ENCODE measurements at regions not wholly inside any gene's neighbourhood (a gene's known extent, or its start where the extent isn't known, plus 50 kb on each side); places are given as distances from the start of the nearest gene placed in this dataset.

GRCh38 chrX:93593966-93594365, 79.4 kb downstream of the NAP1L3 start (continued):
- TF ChIP-seq CTCF (IDR thresholded peaks at IDR 0.05; ENCODE audit: control extremely low read depth in 1 of 3, insufficient read depth in 1 of 3, low read depth in 1 of 3, low read length in 3 of 3) (no peak), SUZ12 (IDR thresholded peaks at IDR 0.05; ENCODE audit: low read length) (no peak)

Measured in H1 (cell line).